ENCODE measurements at regions not wholly inside any gene's neighbourhood (a gene's known extent, or its start where the extent isn't known, plus 50 kb on each side); places are given as distances from the start of the nearest gene placed in this dataset.
"Not testable (repeated sequence)": the region's sequence is repeated elsewhere in the genome, so short reads cannot be mapped to it uniquely, and the experiment has no call there.

GRCh38 chr7:82559193-82559805, 115.7 kb upstream of the CACNA2D1 start:
- DNase-seq = peak; percentile 20

GRCh38 chr7:82549616-82550285, 106.2 kb upstream of the CACNA2D1 start:
- DNase-seq = peak; percentile 80

DNA sequence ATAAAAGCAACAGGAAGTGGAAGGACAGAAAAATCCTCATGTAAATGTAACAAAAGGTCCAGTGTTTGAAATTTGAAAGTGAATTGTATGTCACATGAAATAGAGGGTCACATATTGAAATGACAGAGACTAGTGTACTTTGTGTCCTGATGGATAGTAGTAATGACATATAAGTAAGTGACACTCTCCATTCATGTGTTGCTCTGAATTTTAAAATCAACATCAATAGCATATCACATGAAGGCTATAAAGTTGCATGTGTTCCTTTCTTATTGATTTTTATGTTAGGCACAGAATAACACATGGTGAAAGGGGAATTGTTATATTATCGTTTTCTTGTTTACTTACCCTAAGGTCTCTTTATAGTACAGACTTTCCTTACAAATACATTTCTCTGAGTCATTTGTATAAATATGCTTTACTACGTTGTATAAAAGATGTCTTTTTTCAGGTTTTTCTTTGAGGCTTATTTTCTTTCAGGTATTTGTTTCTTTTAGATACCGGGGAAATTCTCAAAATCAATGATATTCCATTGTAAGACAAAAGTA, 104.6 kb upstream of the CACNA2D1 start:
- no peak for DNase-seq

DNA sequence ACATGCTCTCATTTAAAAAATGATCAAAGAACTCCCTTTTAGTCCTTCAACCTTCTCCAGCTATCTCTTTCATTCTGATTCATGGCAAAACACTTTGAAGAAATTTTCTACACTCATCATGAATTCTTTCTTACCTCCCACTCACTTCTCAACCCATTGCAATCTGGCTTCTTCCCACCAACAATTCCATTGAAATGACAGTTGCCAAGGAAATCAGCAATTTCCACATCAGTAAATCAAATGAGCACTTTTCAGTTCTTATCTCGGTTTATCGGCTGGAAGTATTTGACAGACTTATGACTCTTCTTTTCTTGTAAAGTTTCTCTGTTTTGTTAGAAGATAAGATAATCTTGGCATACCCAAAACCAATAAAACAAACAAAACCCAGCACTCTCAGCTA, 99.1 kb upstream of the CACNA2D1 start:
- DNase-seq = peak; percentile 94

GRCh38 chr7:82539969-82540368, 96.4 kb upstream of the CACNA2D1 start:
- no peak for DNase-seq

- DNase-seq = peak; percentile 88
Measured at GRCh38 chr7:82534684-82535083, 91.1 kb upstream of the CACNA2D1 start.

DNA sequence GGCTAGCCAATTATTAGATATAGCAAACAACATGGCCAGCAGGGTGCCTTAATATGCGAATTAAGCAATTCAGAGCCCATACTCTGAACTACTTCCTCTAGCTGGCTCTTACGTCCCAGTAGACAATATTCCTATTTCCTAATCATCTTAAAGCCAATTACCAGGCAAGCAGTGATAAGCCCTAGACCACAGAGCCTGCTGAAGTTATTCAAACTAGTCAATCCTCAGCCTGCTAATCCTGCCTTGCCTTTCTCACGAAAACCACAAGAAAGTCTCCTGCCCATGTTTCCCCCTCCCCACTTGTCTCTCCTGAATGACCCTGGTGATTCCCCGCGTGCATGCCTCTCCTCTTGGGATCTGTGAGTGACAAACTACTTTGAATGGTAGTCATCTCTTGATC, 86.8 kb upstream of the CACNA2D1 start:
- peak; percentile 22 for DNase-seq

- DNase-seq = peak; percentile 66
Measured at GRCh38 chr7:82528577-82529310, 85.2 kb upstream of the CACNA2D1 start.

DNA sequence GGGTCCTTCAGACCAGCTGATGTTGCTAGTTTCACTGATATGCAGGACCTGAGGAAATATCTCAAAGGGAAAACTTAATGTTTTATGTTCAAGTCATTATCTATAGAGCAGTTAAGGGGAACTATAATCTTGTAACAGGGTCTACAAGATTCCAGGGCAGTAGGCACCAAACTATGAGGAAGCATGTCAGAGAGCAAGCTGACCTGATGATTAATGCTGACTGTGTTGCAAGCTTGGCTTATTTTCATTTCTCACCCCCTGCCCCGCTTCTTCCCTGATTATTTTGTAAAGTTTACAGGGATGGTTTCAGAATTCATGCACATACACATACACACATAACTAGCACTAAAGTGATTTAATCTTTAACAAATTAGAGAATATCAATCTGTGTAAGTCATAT, 84.3 kb upstream of the CACNA2D1 start:
- DNase-seq = peak; percentile 82

DNA sequence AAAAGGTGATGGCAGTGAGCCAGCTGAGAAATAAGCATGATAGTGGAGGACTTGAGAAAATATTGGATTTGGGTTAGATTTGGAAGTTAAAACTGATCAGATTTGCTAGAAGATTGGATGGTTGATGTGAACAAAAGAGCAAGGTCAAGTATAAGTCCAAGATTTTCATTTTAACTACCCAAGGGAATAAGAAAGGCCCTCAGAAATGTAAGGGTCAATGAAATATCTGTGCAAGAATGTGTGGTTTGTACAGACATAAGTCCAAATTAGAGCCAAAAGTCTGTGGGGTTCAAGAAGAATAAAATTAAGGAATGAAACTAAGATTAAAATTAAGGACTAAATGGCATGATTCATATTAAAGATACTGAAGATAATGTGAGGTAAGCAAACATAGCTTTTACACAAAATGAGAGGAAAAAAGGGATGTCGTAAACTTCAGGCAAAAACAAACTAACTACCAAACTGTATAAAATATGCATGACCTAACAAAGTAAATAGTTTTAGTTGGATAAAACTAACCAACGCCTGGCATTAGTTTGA, 78.4 kb upstream of the CACNA2D1 start:
- no peak for DNase-seq

DNA sequence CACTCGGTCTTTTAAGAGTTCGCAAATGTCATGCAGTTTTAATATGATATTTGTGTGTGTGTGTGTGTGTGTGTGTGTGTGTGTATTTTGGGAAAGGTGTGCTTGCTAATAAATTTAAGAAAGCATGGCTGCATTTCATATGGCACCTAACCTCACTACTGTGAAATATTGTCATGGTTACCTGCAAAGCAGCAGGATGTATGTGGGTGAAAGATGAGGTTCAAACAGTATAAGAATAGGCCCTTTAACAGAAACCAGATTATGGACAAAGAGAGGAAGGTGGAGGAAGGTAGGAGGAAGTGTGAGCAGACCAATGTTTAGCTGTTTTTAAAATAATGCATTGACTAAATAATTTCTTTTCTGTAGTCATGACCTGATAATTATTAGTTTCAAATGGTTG, 73.5 kb upstream of the CACNA2D1 start:
- no peak for DNase-seq

- no peak for DNase-seq
Measured at GRCh38 chr7:82511542-82511941, 68.0 kb upstream of the CACNA2D1 start.

DNA sequence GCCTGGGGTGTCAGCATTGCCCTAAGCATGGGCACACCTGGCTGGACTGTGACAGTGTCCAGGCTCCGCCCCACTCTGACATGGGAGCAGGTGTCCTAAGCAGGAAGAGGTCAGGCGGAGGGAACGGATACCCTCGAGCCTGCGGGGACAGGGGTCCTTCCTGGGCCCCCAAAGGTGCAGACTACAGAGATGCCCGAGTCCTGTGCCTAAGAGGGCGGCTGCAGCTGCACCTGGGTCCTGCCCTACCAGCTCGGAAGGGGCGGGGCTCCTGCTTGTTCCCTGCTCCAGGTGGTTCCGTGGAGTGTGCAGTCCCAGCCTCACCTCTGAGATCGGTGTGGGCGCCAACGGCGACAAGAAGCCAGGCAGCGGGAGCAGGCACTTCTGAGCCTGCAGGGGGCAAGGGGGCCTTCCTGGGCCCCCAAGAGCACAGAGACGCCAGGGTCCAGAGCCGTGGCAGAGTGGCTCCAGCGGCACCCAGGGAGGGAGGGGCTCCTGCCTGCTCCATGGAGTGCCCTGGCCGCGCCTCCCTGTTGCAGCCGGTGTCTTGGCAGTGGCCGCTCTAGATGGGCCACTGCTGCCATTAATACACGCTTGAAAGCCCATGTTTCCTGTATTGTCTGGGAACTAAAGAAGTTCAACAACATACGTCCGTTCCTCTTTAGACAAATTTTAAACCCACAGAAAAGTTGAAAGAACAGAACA, 64.5 kb upstream of the CACNA2D1 start:
- no peak for DNase-seq

DNA sequence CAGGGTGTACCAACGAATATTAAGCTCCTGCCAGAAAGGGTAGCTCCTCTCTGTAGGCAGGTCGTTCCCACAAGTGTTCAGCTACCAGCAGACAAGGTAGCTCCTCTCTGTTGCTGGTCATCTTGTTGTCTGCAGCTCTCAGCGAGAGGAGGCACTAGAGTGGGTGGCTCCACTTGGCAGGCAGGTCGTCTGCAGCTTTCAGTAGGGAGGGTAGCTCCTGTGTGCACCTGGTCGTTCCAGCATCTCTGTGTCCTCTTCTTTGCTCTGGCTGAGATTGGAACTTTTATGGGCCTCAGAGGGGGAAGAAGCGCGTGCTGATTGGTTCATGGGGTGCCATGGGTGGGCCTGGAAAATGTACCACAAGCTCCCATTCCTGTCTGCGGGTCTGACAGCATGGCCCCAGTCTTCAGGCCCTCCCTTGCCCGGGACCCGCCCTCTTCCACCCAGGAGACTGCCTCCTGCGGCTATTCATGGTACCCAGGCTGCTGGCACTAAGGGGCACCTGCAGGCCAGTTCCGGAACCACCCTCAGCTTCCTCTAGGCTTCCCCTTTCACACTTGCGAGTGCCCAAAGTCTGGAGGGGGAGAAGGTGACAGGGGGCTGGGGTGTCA, 63.9 kb upstream of the CACNA2D1 start:
- DNase-seq = no peak

GRCh38 chr7:82506702-82507101, 63.1 kb upstream of the CACNA2D1 start:
- DNase-seq = no peak

DNA sequence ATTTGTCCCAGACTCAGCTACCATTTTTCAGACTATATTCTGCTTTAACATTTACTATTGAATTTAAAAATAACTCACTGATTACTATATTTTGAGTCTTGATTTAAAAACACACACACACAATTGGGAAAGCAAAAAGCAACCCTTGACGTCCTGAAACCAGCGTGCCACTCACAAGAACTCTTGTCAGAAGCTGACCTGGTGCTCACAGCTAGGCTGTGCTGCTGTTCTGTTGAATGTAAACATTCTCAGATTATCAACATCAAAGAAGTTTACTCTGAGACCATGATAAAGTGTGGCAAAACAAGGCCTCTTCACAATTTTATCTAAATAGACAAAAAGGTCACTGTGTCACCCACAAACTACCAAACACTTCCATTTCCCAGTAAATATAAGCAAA, 62.6 kb upstream of the CACNA2D1 start:
- no peak for DNase-seq

DNA sequence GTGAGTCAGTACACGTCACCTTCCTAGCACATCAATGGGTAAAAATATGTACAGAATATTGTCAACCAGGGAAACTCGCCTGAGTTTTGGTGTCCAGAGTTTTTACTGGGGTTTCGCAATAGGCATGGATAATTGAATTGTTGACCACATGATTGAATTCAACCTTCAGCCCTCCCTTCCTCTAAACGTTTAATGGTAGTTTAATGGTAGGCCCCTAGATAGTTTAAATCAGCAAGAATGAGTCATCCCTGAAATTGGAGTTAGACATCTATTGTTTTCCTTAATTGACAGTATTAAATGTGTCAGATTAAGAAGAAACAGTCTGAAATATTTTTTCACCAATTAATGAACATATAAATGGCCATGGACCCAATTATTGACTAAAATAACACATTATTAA, 57.8 kb upstream of the CACNA2D1 start:
- DNase-seq = no peak

DNA sequence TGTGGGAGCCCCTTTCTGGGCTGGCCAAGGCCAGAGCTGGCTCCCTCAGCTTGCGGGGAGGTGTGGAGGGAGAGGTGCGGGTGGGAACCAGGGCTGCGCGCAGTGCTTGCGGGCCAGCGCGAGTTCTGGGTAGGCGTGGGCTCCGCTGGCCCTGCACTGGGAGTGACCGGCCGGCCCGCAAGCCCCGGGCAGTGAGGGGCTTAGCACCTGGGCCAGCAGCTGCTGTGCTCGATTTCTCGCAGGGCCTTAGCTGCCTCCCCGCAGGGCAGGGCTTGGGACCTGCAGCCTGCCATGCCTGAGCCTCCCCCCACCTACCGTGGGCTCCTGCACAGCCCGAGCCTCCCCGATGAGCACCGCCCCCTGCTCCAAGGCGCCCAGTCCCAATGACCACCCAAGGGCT, 56.0 kb upstream of the CACNA2D1 start:
- not testable (repeated sequence) for DNase-seq

DNA sequence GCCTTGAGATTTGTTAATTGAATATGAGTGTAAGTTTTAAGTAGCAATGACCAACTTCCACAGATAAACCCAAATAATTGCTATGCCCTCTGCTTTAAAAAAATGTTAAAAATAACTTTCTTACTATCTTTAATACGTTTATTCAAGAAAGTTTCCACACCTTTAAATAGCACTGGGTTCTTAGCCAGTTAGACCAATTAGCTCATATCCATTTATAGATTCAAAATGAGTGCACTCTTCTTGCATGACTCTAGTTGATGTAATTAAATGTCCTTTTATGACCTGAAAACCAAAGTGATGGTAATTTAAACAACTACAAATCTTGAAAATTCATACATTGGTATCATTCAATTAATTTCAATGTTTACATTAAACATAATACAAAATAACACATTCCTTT, 50.8 kb upstream of the CACNA2D1 start:
- no peak for DNase-seq
